ENCODE measurements at regions not wholly inside any gene's neighbourhood (a gene's known extent, or its start where the extent isn't known, plus 50 kb on each side); places are given as distances from the start of the nearest gene placed in this dataset.
"Not testable (repeated sequence)": the region's sequence is repeated elsewhere in the genome, so short reads cannot be mapped to it uniquely, and the experiment has no call there.

GRCh38 chr13:65584126-65584525 lies 1646.0 kb downstream of the PCDH9 start:
- DNase-seq = no peak

- no peak for DNase-seq
Observed at GRCh38 chr13:65582160-65582559, 1648.0 kb downstream of the PCDH9 start.

- DNase-seq = not testable (repeated sequence)
Observed at GRCh38 chr13:65564561-65564960, 1665.6 kb downstream of the PCDH9 start.

- no peak for DNase-seq
Observed at GRCh38 chr13:65562305-65562704, 1667.8 kb downstream of the PCDH9 start.

- DNase-seq = no peak
Observed at GRCh38 chr13:65560936-65561335, 1669.2 kb downstream of the PCDH9 start.

- no peak for DNase-seq
Observed at GRCh38 chr13:65555962-65556361, 1674.2 kb downstream of the PCDH9 start.

- DNase-seq = no peak
Observed at GRCh38 chr13:65553096-65553727, 1676.9 kb downstream of the PCDH9 start.

GRCh38 chr13:65551208-65551607 lies 1678.9 kb downstream of the PCDH9 start:
- DNase-seq = no peak

- DNase-seq = no peak
Observed at GRCh38 chr13:65540175-65540574, 1690.0 kb downstream of the PCDH9 start.

- no peak for DNase-seq
Observed at GRCh38 chr13:65535370-65535769, 1694.8 kb downstream of the PCDH9 start.

- no peak for DNase-seq
Observed at GRCh38 chr13:65532231-65532630, 1697.9 kb downstream of the PCDH9 start.

- no peak for DNase-seq
Observed at GRCh38 chr13:65530688-65531087, 1699.4 kb downstream of the PCDH9 start.

- no peak for DNase-seq
Observed at GRCh38 chr13:65529541-65529940, 1700.6 kb downstream of the PCDH9 start.

- no peak for DNase-seq
Observed at GRCh38 chr13:65508745-65509144, 1721.4 kb downstream of the PCDH9 start.

- DNase-seq = no peak
Observed at GRCh38 chr13:65508338-65508737, 1721.8 kb downstream of the PCDH9 start.

GRCh38 chr13:65505941-65506340 lies 1724.2 kb downstream of the PCDH9 start:
- no peak for DNase-seq

GRCh38 chr13:65504213-65504612 lies 1725.9 kb downstream of the PCDH9 start:
- no peak for DNase-seq

GRCh38 chr13:65500481-65500880 lies 1729.7 kb downstream of the PCDH9 start:
- no peak for DNase-seq

GRCh38 chr13:65499256-65499655 lies 1730.9 kb downstream of the PCDH9 start:
- peak; percentile 86 for DNase-seq

- no peak for DNase-seq
Observed at GRCh38 chr13:65497265-65497664, 1732.9 kb downstream of the PCDH9 start.

- DNase-seq = not testable (repeated sequence)
Observed at GRCh38 chr13:65490725-65491124, 1739.4 kb downstream of the PCDH9 start.

GRCh38 chr13:65488606-65489005 lies 1741.5 kb downstream of the PCDH9 start:
- DNase-seq = no peak

GRCh38 chr13:65479692-65480091 lies 1750.4 kb downstream of the PCDH9 start:
- no peak for DNase-seq

GRCh38 chr13:65473196-65473595 lies 1756.9 kb downstream of the PCDH9 start:
- DNase-seq = no peak

GRCh38 chr13:65472336-65472735 lies 1757.8 kb downstream of the PCDH9 start:
- no peak for DNase-seq

Measured in NCI-H524 treated with DMSO at 0.1 percent for 48 hours (cell line).